GM11168 (cell line): ENCODE measurements at regions not wholly inside any gene's neighbourhood (a gene's known extent, or its start where the extent isn't known, plus 50 kb on each side); places are given as distances from the start of the nearest gene placed in this dataset.

Source experiments
- in situ Hi-C: fragments of 300-500 bp; cut with MboI; formaldehyde crosslinking; loops from one replicate; pipeline ENCODE4 v1.12.0; 2022; ENCODE audit warnings: low sequenced_read_pairs; ENCODE audit not compliant: unreplicated experiment

GRCh38 chr12:131347345-131347714 lies 363.6 kb upstream of the SFSWAP start:
- in situ Hi-C loops: loop anchor here (5.0 kb wide), 1 partner anchor 275 kb away; no protein-coding TSS in a partner anchor

- in situ Hi-C loops: loop anchor here (5.0 kb wide), 1 partner anchor 275 kb away; no protein-coding TSS in a partner anchor
Observed at GRCh38 chr12:131347732-131348131, 363.2 kb upstream of the SFSWAP start.

- in situ Hi-C loops: loop anchor here (5.0 kb wide), 1 partner anchor 274 kb away; no protein-coding TSS in a partner anchor
Observed at GRCh38 chr12:131348231-131348630, 362.7 kb upstream of the SFSWAP start.

- in situ Hi-C loops: loop anchor here (5.0 kb wide), 1 partner anchor 274 kb away; no protein-coding TSS in a partner anchor
Observed at GRCh38 chr12:131348646-131349045, 362.2 kb upstream of the SFSWAP start.

- in situ Hi-C loops: loop anchor here (5.0 kb wide), 1 partner anchor 273 kb away; no protein-coding TSS in a partner anchor
Observed at GRCh38 chr12:131349397-131350127, 361.3 kb upstream of the SFSWAP start.

- in situ Hi-C loops: no loop called here
Observed at GRCh38 chr12:131350943-131351318, 360.0 kb upstream of the SFSWAP start.

GRCh38 chr12:131351319-131352028 lies 359.4 kb upstream of the SFSWAP start:
- in situ Hi-C loops: no loop called here

- in situ Hi-C loops: no loop called here
Observed at GRCh38 chr12:131352296-131352900, 358.5 kb upstream of the SFSWAP start.

GRCh38 chr12:131353376-131353775 lies 357.5 kb upstream of the SFSWAP start:
- in situ Hi-C loops: no loop called here

- in situ Hi-C loops: no loop called here
Observed at GRCh38 chr12:131353826-131354225, 357.1 kb upstream of the SFSWAP start.

- in situ Hi-C loops: no loop called here
Observed at GRCh38 chr12:131355361-131356245, 355.3 kb upstream of the SFSWAP start.

GRCh38 chr12:131356485-131357184 lies 354.3 kb upstream of the SFSWAP start:
- in situ Hi-C loops: no loop called here

- in situ Hi-C loops: no loop called here
Observed at GRCh38 chr12:131357185-131357747, 353.6 kb upstream of the SFSWAP start.

GRCh38 chr12:131357920-131358319 lies 353.0 kb upstream of the SFSWAP start:
- in situ Hi-C loops: no loop called here

GRCh38 chr12:131362291-131363211 lies 348.3 kb upstream of the SFSWAP start:
- in situ Hi-C loops: no loop called here

- in situ Hi-C loops: no loop called here
Observed at GRCh38 chr12:131363393-131363792, 347.5 kb upstream of the SFSWAP start.

- in situ Hi-C loops: no loop called here
Observed at GRCh38 chr12:131363841-131364495, 346.9 kb upstream of the SFSWAP start.
